Prostate gland (tissue), 2 donors: ENCODE measurements at regions not wholly inside any gene's neighbourhood (a gene's known extent, or its start where the extent isn't known, plus 50 kb on each side); places are given as distances from the start of the nearest gene placed in this dataset.
"Not testable (repeated sequence)": the region's sequence is repeated elsewhere in the genome, so short reads cannot be mapped to it uniquely, and the experiment has no call there.

Experiments used
- POLR2A ChIP-seq: fragments of 450-650 bp; IDR thresholded peaks from one replicate; pipeline ENCODE4 v1.6.1; 2016; ENCODE audit warnings: antibody characterized with exemption, mild to moderate bottlenecking
- POLR2AphosphoS5 ChIP-seq: sonication (generic); formaldehyde crosslinking; IDR thresholded peaks from one replicate; pipeline ENCODE4 v1.6.1; 2017; ENCODE audit warnings: antibody characterized with exemption
- TF ChIP-seq, protein P1 (sequence below), 4 experiments: fragments of 200-600 bp in 2 of 4; fragments of 450-650 bp in 2 of 4; sonication (generic) in 2 of 4; IDR thresholded peaks; 1 replicate in 3 of 4; 2 replicates in 1 of 4; pipeline ENCODE4 v1.5.1; 2016 to 2019; ENCODE audit warnings: antibody characterized with exemption in 4 of 4, mild to moderate bottlenecking in 2 of 4, moderate library complexity in 2 of 4

DNA sequence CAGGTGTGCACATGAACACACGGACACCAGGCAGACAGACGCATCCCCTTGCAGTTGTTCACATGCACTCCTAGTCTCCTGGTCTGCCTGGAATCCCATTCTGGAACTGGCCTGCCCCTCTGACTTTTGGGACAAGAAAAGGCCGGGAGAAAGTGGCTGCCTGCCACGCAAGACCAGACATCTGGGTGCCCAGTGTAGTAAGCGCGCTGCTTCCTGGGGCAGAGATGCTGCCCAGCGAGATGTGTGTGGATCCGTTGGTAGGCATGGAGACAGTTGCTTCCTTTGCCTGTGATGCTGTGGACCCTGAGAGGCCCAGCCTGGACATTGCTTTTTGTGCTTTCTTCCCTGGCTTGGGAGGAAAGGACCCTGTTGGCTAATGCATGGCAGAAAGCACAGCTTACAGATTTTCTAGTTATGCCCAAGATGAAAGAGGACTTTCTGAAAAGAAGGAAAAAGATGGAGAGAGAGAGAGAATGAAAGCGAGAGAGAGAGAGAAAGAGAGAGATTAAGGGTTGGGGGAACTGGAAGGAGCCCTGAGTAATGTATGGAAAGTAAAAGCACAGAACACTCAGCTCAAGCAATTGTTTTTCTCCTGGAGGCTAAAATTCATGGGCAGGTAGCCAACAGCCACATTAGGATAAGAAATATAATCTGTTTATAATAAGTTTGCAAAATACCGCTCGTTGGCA lies 235.3 kb downstream of the BCL2L11 start:
- TF ChIP-seq, protein P1, sequence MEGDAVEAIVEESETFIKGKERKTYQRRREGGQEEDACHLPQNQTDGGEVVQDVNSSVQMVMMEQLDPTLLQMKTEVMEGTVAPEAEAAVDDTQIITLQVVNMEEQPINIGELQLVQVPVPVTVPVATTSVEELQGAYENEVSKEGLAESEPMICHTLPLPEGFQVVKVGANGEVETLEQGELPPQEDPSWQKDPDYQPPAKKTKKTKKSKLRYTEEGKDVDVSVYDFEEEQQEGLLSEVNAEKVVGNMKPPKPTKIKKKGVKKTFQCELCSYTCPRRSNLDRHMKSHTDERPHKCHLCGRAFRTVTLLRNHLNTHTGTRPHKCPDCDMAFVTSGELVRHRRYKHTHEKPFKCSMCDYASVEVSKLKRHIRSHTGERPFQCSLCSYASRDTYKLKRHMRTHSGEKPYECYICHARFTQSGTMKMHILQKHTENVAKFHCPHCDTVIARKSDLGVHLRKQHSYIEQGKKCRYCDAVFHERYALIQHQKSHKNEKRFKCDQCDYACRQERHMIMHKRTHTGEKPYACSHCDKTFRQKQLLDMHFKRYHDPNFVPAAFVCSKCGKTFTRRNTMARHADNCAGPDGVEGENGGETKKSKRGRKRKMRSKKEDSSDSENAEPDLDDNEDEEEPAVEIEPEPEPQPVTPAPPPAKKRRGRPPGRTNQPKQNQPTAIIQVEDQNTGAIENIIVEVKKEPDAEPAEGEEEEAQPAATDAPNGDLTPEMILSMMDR (IDR thresholded peaks at IDR 0.05): not testable (repeated sequence)
- TF ChIP-seq POLR2A, POLR2AphosphoS5: not testable (repeated sequence)
